H9 (cell line): ENCODE measurements at regions not wholly inside any gene's neighbourhood (a gene's known extent, or its start where the extent isn't known, plus 50 kb on each side); places are given as distances from the start of the nearest gene placed in this dataset.

Experiments
- DNase-seq: peaks from one replicate; pipeline ENCODE4 v3.0.0-alpha.2; 2017
- H2AFZ ChIP-seq: one replicate; pipeline ENCODE4 v1.6.1; 2013; ENCODE audit warnings: mild to moderate bottlenecking, low read length, control low read depth, moderate library complexity
- H2AK5ac ChIP-seq: 2 replicates; pipeline ENCODE4 v1.6.1; 2013; ENCODE audit warnings: low read length, control low read depth, mixed read lengths; ENCODE audit not compliant: insufficient read length
- H2BK120ac ChIP-seq: one replicate; pipeline ENCODE4 v1.6.1; 2013; ENCODE audit warnings: low read depth, mild to moderate bottlenecking, low read length, control low read depth, inconsistent platforms; ENCODE audit not compliant: poor library complexity, severe bottlenecking
- H2BK12ac ChIP-seq: 2 replicates; pipeline ENCODE4 v1.6.1; 2013; ENCODE audit warnings: low read length, control low read depth, mixed read lengths, low read depth; ENCODE audit not compliant: insufficient read length
- H2BK15ac ChIP-seq: 2 replicates; pipeline ENCODE4 v1.6.1; 2013; ENCODE audit warnings: low read depth, low read length, control low read depth
- H2BK20ac ChIP-seq: one replicate; pipeline ENCODE4 v1.6.1; 2013; ENCODE audit warnings: low read depth, mild to moderate bottlenecking, low read length, control low read depth, inconsistent platforms; ENCODE audit not compliant: poor library complexity, severe bottlenecking
- H2BK5ac ChIP-seq: 2 replicates; pipeline ENCODE4 v1.6.1; 2013; ENCODE audit warnings: low read length, control low read depth, mixed read lengths; ENCODE audit not compliant: insufficient read length
- H3K14ac ChIP-seq: 2 replicates; pipeline ENCODE4 v1.6.1; 2013; ENCODE audit warnings: low read length, control low read depth; ENCODE audit not compliant: insufficient read depth
- H3K18ac ChIP-seq: 2 replicates; pipeline ENCODE4 v1.6.1; 2013; ENCODE audit warnings: low read depth, mild to moderate bottlenecking, mixed read lengths, low read length, control low read depth; ENCODE audit not compliant: insufficient read length
- H3K23ac ChIP-seq: 2 replicates; pipeline ENCODE4 v1.6.1; 2013; ENCODE audit warnings: low read length, control low read depth, mixed read lengths, low read depth; ENCODE audit not compliant: insufficient read length
- H3K23me2 ChIP-seq: 2 replicates; pipeline ENCODE4 v1.6.1; 2013; ENCODE audit warnings: low read depth, mild to moderate bottlenecking, mixed read lengths, low read length, control low read depth; ENCODE audit not compliant: insufficient read length, poor library complexity, severe bottlenecking
- H3K27ac ChIP-seq: 2 replicates; pipeline ENCODE4 v1.5.1; 2013; ENCODE audit warnings: low read length, control low read depth, mixed read lengths, low read depth; ENCODE audit not compliant: insufficient read length
- H3K27me3 ChIP-seq: 2 replicates; pipeline ENCODE4 v1.6.1; 2013; ENCODE audit warnings: low read length, control low read depth, inconsistent platforms; ENCODE audit not compliant: insufficient read depth
- H3K4ac ChIP-seq: 2 replicates; pipeline ENCODE4 v1.6.1; 2013; ENCODE audit warnings: low read depth, mild to moderate bottlenecking, control low read depth, inconsistent platforms, low read length, moderate library complexity
- H3K4me1 ChIP-seq: 2 replicates; pipeline ENCODE4 v1.6.1; 2013; ENCODE audit warnings: low read length, control low read depth, inconsistent platforms; ENCODE audit not compliant: insufficient read depth
- H3K4me2 ChIP-seq: 2 replicates; pipeline ENCODE4 v1.6.1; 2013; ENCODE audit warnings: low read length, control low read depth, mixed read lengths; ENCODE audit not compliant: insufficient read length, insufficient read depth
- H3K56ac ChIP-seq: 2 replicates; pipeline ENCODE4 v1.6.1; 2013; ENCODE audit warnings: low read depth, mild to moderate bottlenecking, mixed read lengths, low read length, control low read depth; ENCODE audit not compliant: insufficient read length
- H3K79me1 ChIP-seq: 2 replicates; pipeline ENCODE4 v1.6.1; 2013; ENCODE audit warnings: low read depth, mild to moderate bottlenecking, moderate library complexity, low read length, control low read depth, inconsistent platforms; ENCODE audit not compliant: insufficient read depth, poor library complexity, severe bottlenecking
- H3K79me2 ChIP-seq: 2 replicates; pipeline ENCODE4 v1.6.1; 2013; ENCODE audit warnings: low read length, control low read depth, inconsistent platforms; ENCODE audit not compliant: insufficient read depth
- H3K9ac ChIP-seq: 2 replicates; pipeline ENCODE4 v1.6.1; 2013; ENCODE audit warnings: low read length, control low read depth, mixed read lengths; ENCODE audit not compliant: insufficient read length; ENCODE audit errors: extremely low read depth
- H3K9me3 ChIP-seq: one replicate; pipeline ENCODE4 v1.6.1; 2013; ENCODE audit warnings: low read depth, low read length, inconsistent platforms; ENCODE audit not compliant: control insufficient read depth
- H3T11ph ChIP-seq: one replicate; pipeline ENCODE4 v1.6.1; 2013; ENCODE audit warnings: mild to moderate bottlenecking, low read length, control low read depth, inconsistent platforms
- H4K20me1 ChIP-seq: one replicate; pipeline ENCODE4 v1.6.1; 2013; ENCODE audit not compliant: control insufficient read depth, insufficient read length, insufficient read depth
- H4K5ac ChIP-seq: 2 replicates; pipeline ENCODE4 v1.6.1; 2013; ENCODE audit warnings: low read depth, mild to moderate bottlenecking, mixed read lengths, low read length, control low read depth; ENCODE audit not compliant: insufficient read length
- H4K8ac ChIP-seq: replicated peaks from 2 replicates; pipeline ENCODE4 v1.6.1; 2013; ENCODE audit warnings: low read length, control low read depth, mixed read lengths, low read depth; ENCODE audit not compliant: insufficient read length
- H4K91ac ChIP-seq: 2 replicates; pipeline ENCODE4 v1.6.1; 2013; ENCODE audit warnings: low read depth, mild to moderate bottlenecking, moderate library complexity, mixed read lengths, low read length, control low read depth; ENCODE audit not compliant: insufficient read length
- H3K27ac Mint-ChIP-seq, 3 experiments: 2 replicates in 2 of 3; 3 replicates in 1 of 3; pipeline ENCODE4 v1.8.0; 2020 to 2021; ENCODE audit warnings: mixed read lengths in 3 of 3, mild to moderate bottlenecking in 1 of 3, moderate library complexity in 1 of 3
- H3K27me3 Mint-ChIP-seq: 2 replicates; pipeline ENCODE4 v1.8.0; 2021; ENCODE audit warnings: low read depth, mild to moderate bottlenecking, moderate library complexity, mixed read lengths
- H3K36me3 Mint-ChIP-seq, 3 experiments: 2 replicates in 2 of 3; 3 replicates in 1 of 3; pipeline ENCODE4 v1.8.0; 2020 to 2021; ENCODE audit warnings: low read depth in 3 of 3, mixed read lengths in 3 of 3; ENCODE audit not compliant: insufficient read depth in 1 of 3
- H3K4me1 Mint-ChIP-seq, 2 experiments: 2 replicates each; pipeline ENCODE4 v1.8.0; 2020; ENCODE audit warnings: mixed read lengths in 2 of 2
- H3K4me3 Mint-ChIP-seq, 2 experiments: 2 replicates in 1 of 2; 3 replicates in 1 of 2; pipeline ENCODE4 v1.8.0; 2020 to 2021; ENCODE audit warnings: mild to moderate bottlenecking in 2 of 2, mixed read lengths in 2 of 2, moderate library complexity in 1 of 2
- H3K9me3 Mint-ChIP-seq, 2 experiments: 2 replicates in 1 of 2; 3 replicates in 1 of 2; pipeline ENCODE4 v1.8.0; 2020; ENCODE audit warnings: mild to moderate bottlenecking in 2 of 2, mixed read lengths in 2 of 2, moderate library complexity in 1 of 2
- WGBS: extraction: QIAGEN DNeasy Blood & Tissue Kit; methylation state at CpG from one replicate; pipeline ENCODE4 v1.1.7; 2013; ENCODE audit warnings: missing lambda C conversion rate, low lambda C conversion rate, mixed read lengths; ENCODE audit not compliant: insufficient read length; ENCODE audit errors: extremely low coverage; 5-methylcytosine and 5-hydroxymethylcytosine counted together
- TF ChIP-seq, protein P1 (sequence below): fragments of 200-600 bp; sonication (generic); conservative IDR thresholded peaks from 3 replicates; pipeline ENCODE4 v1.8.0; 2021; ENCODE audit warnings: antibody characterized with exemption, mild to moderate bottlenecking

DNA sequence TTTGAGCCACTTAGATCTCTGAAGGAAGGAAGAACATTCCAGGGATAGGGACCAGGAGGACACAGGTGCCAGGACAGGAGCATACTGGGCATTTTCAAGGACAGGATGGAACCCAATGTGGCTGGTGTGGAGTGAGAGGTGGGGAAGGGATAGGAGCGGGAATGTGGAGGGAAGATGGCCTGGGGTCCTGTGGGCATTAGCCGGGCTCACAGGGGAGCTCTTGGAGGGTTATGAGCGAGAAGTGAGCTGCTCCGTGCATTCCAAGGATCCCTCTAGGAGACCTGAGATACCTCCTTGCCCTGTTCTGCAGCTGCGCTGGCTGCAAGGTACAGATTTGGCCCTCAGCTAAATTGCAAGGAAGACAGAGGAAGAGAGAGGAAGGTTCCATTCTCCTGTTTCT is 87.5 kb downstream of the IER5 start:
- H2BK20ac ChIP-seq: no peak overlapping the region
- no peaks in the 10 kb centered on the region for H3K9me3 ChIP-seq
- Mint-ChIP-seq H3K27ac (no peak overlapping the region), H3K9me3 (peaks cover 8 to 17% of the 10 kb centered on the region in 2 experiments; a peak in 4 of 5 replicates), H3K4me1 (peaks cover 31 to 39% of the 10 kb centered on the region in 2 experiments), H3K27me3 (peaks cover 7% of the 10 kb centered on the region), H3K36me3 (peaks cover 0 to 21% (median 9%) of the 10 kb centered on the region in 3 experiments; a peak in 4 of 7 replicates), H3K4me3 (no peak overlapping the region)
- no peak overlapping the region for H4K91ac ChIP-seq
- H2BK15ac ChIP-seq: no peak overlapping the region
- no peak overlapping the region for H3K4me2 ChIP-seq
- no peaks in the 10 kb centered on the region for H3K79me1 ChIP-seq
- no peak overlapping the region for H3T11ph ChIP-seq
- H3K27me3 ChIP-seq: no peaks in the 10 kb centered on the region
- no peak overlapping the region for H3K27ac ChIP-seq
- H3K79me2 ChIP-seq: no peaks in the 10 kb centered on the region
- H3K18ac ChIP-seq: no peak overlapping the region
- no peaks in the 10 kb centered on the region for H3K23me2 ChIP-seq
- H3K56ac ChIP-seq: no peak overlapping the region
- no peak overlapping the region for H4K5ac ChIP-seq
- H2AFZ ChIP-seq: no peak overlapping the region
- no peak overlapping the region for H4K8ac ChIP-seq
- H3K4ac ChIP-seq: no peak overlapping the region
- H3K9ac ChIP-seq: no peak overlapping the region
- TF ChIP-seq, protein P1, sequence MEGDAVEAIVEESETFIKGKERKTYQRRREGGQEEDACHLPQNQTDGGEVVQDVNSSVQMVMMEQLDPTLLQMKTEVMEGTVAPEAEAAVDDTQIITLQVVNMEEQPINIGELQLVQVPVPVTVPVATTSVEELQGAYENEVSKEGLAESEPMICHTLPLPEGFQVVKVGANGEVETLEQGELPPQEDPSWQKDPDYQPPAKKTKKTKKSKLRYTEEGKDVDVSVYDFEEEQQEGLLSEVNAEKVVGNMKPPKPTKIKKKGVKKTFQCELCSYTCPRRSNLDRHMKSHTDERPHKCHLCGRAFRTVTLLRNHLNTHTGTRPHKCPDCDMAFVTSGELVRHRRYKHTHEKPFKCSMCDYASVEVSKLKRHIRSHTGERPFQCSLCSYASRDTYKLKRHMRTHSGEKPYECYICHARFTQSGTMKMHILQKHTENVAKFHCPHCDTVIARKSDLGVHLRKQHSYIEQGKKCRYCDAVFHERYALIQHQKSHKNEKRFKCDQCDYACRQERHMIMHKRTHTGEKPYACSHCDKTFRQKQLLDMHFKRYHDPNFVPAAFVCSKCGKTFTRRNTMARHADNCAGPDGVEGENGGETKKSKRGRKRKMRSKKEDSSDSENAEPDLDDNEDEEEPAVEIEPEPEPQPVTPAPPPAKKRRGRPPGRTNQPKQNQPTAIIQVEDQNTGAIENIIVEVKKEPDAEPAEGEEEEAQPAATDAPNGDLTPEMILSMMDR: no peak
- no peaks in the 10 kb centered on the region for H4K20me1 ChIP-seq
- no peak overlapping the region for H2BK12ac ChIP-seq
- H3K23ac ChIP-seq: no peak overlapping the region
- H3K4me1 ChIP-seq: peaks cover 7% of the 10 kb centered on the region; the same call in 1 of the 2 replicates
- no peak overlapping the region for H2AK5ac ChIP-seq
- no CpG with 5 or more reads among the region's 5 CpGs for WGBS
- H3K14ac ChIP-seq: no peak overlapping the region
- H2BK5ac ChIP-seq: no peak overlapping the region
- H2BK120ac ChIP-seq: no peak overlapping the region
- DNase-seq: no peak
